Tibial nerve (tissue), 4 donors: ENCODE measurements at regions not wholly inside any gene's neighbourhood (a gene's known extent, or its start where the extent isn't known, plus 50 kb on each side); places are given as distances from the start of the nearest gene placed in this dataset.

Source experiments
- CTCF ChIP-seq, 5 experiments: fragments of 200-600 bp in 3 of 5; fragments of 450-650 bp in 2 of 5; sonication (generic) in 3 of 5; IDR thresholded peaks; one replicate each; pipeline ENCODE4 v1.5.1; 2016 to 2019; ENCODE audit warnings: antibody characterized with exemption in 5 of 5, mild to moderate bottlenecking in 3 of 5, moderate library complexity in 2 of 5
- EP300 ChIP-seq, 2 donors: sonication (generic); formaldehyde crosslinking; IDR thresholded peaks; one replicate each; pipeline ENCODE4 v1.6.1; 2017; ENCODE audit warnings: antibody characterized with exemption in 2 of 2, mild to moderate bottlenecking in 1 of 2
- POLR2A ChIP-seq, 2 donors: fragments of 450-650 bp; IDR thresholded peaks; one replicate each; pipeline ENCODE4 v1.6.1; 2017; ENCODE audit warnings: antibody characterized with exemption in 2 of 2, mild to moderate bottlenecking in 2 of 2, moderate library complexity in 2 of 2

GRCh38 chrX:63576533-63576932 is 208.5 kb downstream of the ARHGEF9 start:
- no peak for TF ChIP-seq CTCF (IDR thresholded peaks at IDR 0.05)
- no peak for TF ChIP-seq POLR2A (IDR thresholded peaks at IDR 0.05)
- TF ChIP-seq EP300 (IDR thresholded peaks at IDR 0.05), result no peak
